H9 (cell line): ENCODE measurements at regions not wholly inside any gene's neighbourhood (a gene's known extent, or its start where the extent isn't known, plus 50 kb on each side); places are given as distances from the start of the nearest gene placed in this dataset.

Source experiments
- DNase-seq: peaks from one replicate; pipeline ENCODE4 v3.0.0-alpha.2; 2017
- H2AFZ ChIP-seq: one replicate; pipeline ENCODE4 v1.6.1; 2013; ENCODE audit warnings: mild to moderate bottlenecking, low read length, control low read depth, moderate library complexity
- H2AK5ac ChIP-seq: 2 replicates; pipeline ENCODE4 v1.6.1; 2013; ENCODE audit warnings: low read length, control low read depth, mixed read lengths; ENCODE audit not compliant: insufficient read length
- H2BK120ac ChIP-seq: one replicate; pipeline ENCODE4 v1.6.1; 2013; ENCODE audit warnings: low read depth, mild to moderate bottlenecking, low read length, control low read depth, inconsistent platforms; ENCODE audit not compliant: poor library complexity, severe bottlenecking
- H2BK12ac ChIP-seq: 2 replicates; pipeline ENCODE4 v1.6.1; 2013; ENCODE audit warnings: low read length, control low read depth, mixed read lengths, low read depth; ENCODE audit not compliant: insufficient read length
- H2BK15ac ChIP-seq: 2 replicates; pipeline ENCODE4 v1.6.1; 2013; ENCODE audit warnings: low read depth, low read length, control low read depth
- H2BK20ac ChIP-seq: one replicate; pipeline ENCODE4 v1.6.1; 2013; ENCODE audit warnings: low read depth, mild to moderate bottlenecking, low read length, control low read depth, inconsistent platforms; ENCODE audit not compliant: poor library complexity, severe bottlenecking
- H2BK5ac ChIP-seq: 2 replicates; pipeline ENCODE4 v1.6.1; 2013; ENCODE audit warnings: low read length, control low read depth, mixed read lengths; ENCODE audit not compliant: insufficient read length
- H3K14ac ChIP-seq: 2 replicates; pipeline ENCODE4 v1.6.1; 2013; ENCODE audit warnings: low read length, control low read depth; ENCODE audit not compliant: insufficient read depth
- H3K18ac ChIP-seq: 2 replicates; pipeline ENCODE4 v1.6.1; 2013; ENCODE audit warnings: low read depth, mild to moderate bottlenecking, mixed read lengths, low read length, control low read depth; ENCODE audit not compliant: insufficient read length
- H3K23ac ChIP-seq: 2 replicates; pipeline ENCODE4 v1.6.1; 2013; ENCODE audit warnings: low read length, control low read depth, mixed read lengths, low read depth; ENCODE audit not compliant: insufficient read length
- H3K23me2 ChIP-seq: 2 replicates; pipeline ENCODE4 v1.6.1; 2013; ENCODE audit warnings: low read depth, mild to moderate bottlenecking, mixed read lengths, low read length, control low read depth; ENCODE audit not compliant: insufficient read length, poor library complexity, severe bottlenecking
- H3K27ac ChIP-seq: 2 replicates; pipeline ENCODE4 v1.5.1; 2013; ENCODE audit warnings: low read length, control low read depth, mixed read lengths, low read depth; ENCODE audit not compliant: insufficient read length
- H3K27me3 ChIP-seq: 2 replicates; pipeline ENCODE4 v1.6.1; 2013; ENCODE audit warnings: low read length, control low read depth, inconsistent platforms; ENCODE audit not compliant: insufficient read depth
- H3K4ac ChIP-seq: 2 replicates; pipeline ENCODE4 v1.6.1; 2013; ENCODE audit warnings: low read depth, mild to moderate bottlenecking, control low read depth, inconsistent platforms, low read length, moderate library complexity
- H3K4me1 ChIP-seq: 2 replicates; pipeline ENCODE4 v1.6.1; 2013; ENCODE audit warnings: low read length, control low read depth, inconsistent platforms; ENCODE audit not compliant: insufficient read depth
- H3K4me2 ChIP-seq: 2 replicates; pipeline ENCODE4 v1.6.1; 2013; ENCODE audit warnings: low read length, control low read depth, mixed read lengths; ENCODE audit not compliant: insufficient read length, insufficient read depth
- H3K56ac ChIP-seq: 2 replicates; pipeline ENCODE4 v1.6.1; 2013; ENCODE audit warnings: low read depth, mild to moderate bottlenecking, mixed read lengths, low read length, control low read depth; ENCODE audit not compliant: insufficient read length
- H3K79me1 ChIP-seq: 2 replicates; pipeline ENCODE4 v1.6.1; 2013; ENCODE audit warnings: low read depth, mild to moderate bottlenecking, moderate library complexity, low read length, control low read depth, inconsistent platforms; ENCODE audit not compliant: insufficient read depth, poor library complexity, severe bottlenecking
- H3K79me2 ChIP-seq: 2 replicates; pipeline ENCODE4 v1.6.1; 2013; ENCODE audit warnings: low read length, control low read depth, inconsistent platforms; ENCODE audit not compliant: insufficient read depth
- H3K9ac ChIP-seq: 2 replicates; pipeline ENCODE4 v1.6.1; 2013; ENCODE audit warnings: low read length, control low read depth, mixed read lengths; ENCODE audit not compliant: insufficient read length; ENCODE audit errors: extremely low read depth
- H3K9me3 ChIP-seq: one replicate; pipeline ENCODE4 v1.6.1; 2013; ENCODE audit warnings: low read depth, low read length, inconsistent platforms; ENCODE audit not compliant: control insufficient read depth
- H3T11ph ChIP-seq: one replicate; pipeline ENCODE4 v1.6.1; 2013; ENCODE audit warnings: mild to moderate bottlenecking, low read length, control low read depth, inconsistent platforms
- H4K20me1 ChIP-seq: one replicate; pipeline ENCODE4 v1.6.1; 2013; ENCODE audit not compliant: control insufficient read depth, insufficient read length, insufficient read depth
- H4K5ac ChIP-seq: 2 replicates; pipeline ENCODE4 v1.6.1; 2013; ENCODE audit warnings: low read depth, mild to moderate bottlenecking, mixed read lengths, low read length, control low read depth; ENCODE audit not compliant: insufficient read length
- H4K8ac ChIP-seq: replicated peaks from 2 replicates; pipeline ENCODE4 v1.6.1; 2013; ENCODE audit warnings: low read length, control low read depth, mixed read lengths, low read depth; ENCODE audit not compliant: insufficient read length
- H4K91ac ChIP-seq: 2 replicates; pipeline ENCODE4 v1.6.1; 2013; ENCODE audit warnings: low read depth, mild to moderate bottlenecking, moderate library complexity, mixed read lengths, low read length, control low read depth; ENCODE audit not compliant: insufficient read length
- H3K27ac Mint-ChIP-seq, 3 experiments: 2 replicates in 2 of 3; 3 replicates in 1 of 3; pipeline ENCODE4 v1.8.0; 2020 to 2021; ENCODE audit warnings: mixed read lengths in 3 of 3, mild to moderate bottlenecking in 1 of 3, moderate library complexity in 1 of 3
- H3K27me3 Mint-ChIP-seq: 2 replicates; pipeline ENCODE4 v1.8.0; 2021; ENCODE audit warnings: low read depth, mild to moderate bottlenecking, moderate library complexity, mixed read lengths
- H3K36me3 Mint-ChIP-seq, 3 experiments: 2 replicates in 2 of 3; 3 replicates in 1 of 3; pipeline ENCODE4 v1.8.0; 2020 to 2021; ENCODE audit warnings: low read depth in 3 of 3, mixed read lengths in 3 of 3; ENCODE audit not compliant: insufficient read depth in 1 of 3
- H3K4me1 Mint-ChIP-seq, 2 experiments: 2 replicates each; pipeline ENCODE4 v1.8.0; 2020; ENCODE audit warnings: mixed read lengths in 2 of 2
- H3K4me3 Mint-ChIP-seq, 2 experiments: 2 replicates in 1 of 2; 3 replicates in 1 of 2; pipeline ENCODE4 v1.8.0; 2020 to 2021; ENCODE audit warnings: mild to moderate bottlenecking in 2 of 2, mixed read lengths in 2 of 2, moderate library complexity in 1 of 2
- H3K9me3 Mint-ChIP-seq, 2 experiments: 2 replicates in 1 of 2; 3 replicates in 1 of 2; pipeline ENCODE4 v1.8.0; 2020; ENCODE audit warnings: mild to moderate bottlenecking in 2 of 2, mixed read lengths in 2 of 2, moderate library complexity in 1 of 2
- WGBS: extraction: QIAGEN DNeasy Blood & Tissue Kit; methylation state at CpG from one replicate; pipeline ENCODE4 v1.1.7; 2013; ENCODE audit warnings: missing lambda C conversion rate, low lambda C conversion rate, mixed read lengths; ENCODE audit not compliant: insufficient read length; ENCODE audit errors: extremely low coverage; 5-methylcytosine and 5-hydroxymethylcytosine counted together
- TF ChIP-seq, protein P1 (sequence below): fragments of 200-600 bp; sonication (generic); conservative IDR thresholded peaks from 3 replicates; pipeline ENCODE4 v1.8.0; 2021; ENCODE audit warnings: antibody characterized with exemption, mild to moderate bottlenecking

DNA sequence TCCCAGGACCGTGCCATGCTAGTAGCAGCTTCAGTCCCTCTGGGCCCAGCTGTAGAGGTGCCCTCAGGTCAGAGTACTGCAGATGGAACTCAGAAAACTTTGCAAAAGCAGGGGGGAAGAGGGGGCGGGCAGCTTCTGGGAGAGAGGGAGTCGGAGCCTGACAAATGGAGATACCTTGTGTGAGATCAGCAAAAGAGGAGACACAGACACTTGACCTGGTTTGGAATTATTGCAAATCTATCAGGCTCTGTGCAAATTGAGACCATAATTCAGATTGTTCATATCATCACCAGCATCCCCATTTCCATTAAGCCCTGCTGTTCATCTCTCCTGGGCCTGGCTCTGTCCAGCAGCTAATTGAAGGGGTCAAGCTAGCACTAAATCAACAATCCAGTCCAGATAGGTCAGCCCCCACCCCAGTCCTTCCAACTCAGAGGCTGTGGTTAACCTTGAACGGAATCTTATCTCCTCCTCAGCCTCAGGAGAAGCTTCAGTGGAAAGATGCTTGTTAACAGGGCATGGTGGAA, 292.6 kb upstream of the PLET1 start:
- Histone ChIP-seq H2BK15ac (no peak overlapping the region), H4K20me1 (no peaks in the 10 kb centered on the region), H3K9me3 (no peaks in the 10 kb centered on the region), H3K56ac (no peak overlapping the region), H3K27me3 (no peaks in the 10 kb centered on the region), H4K8ac (no peak overlapping the region), H3K4me1 (no peaks in the 10 kb centered on the region), H4K91ac (no peak overlapping the region), H2BK20ac (no peak overlapping the region), H2BK12ac (no peak overlapping the region), H3K18ac (no peak overlapping the region), H3K79me1 (no peaks in the 10 kb centered on the region), H3K23me2 (no peaks in the 10 kb centered on the region), H3K14ac (no peak overlapping the region), H4K5ac (no peak overlapping the region), H3K79me2 (no peaks in the 10 kb centered on the region), H2BK120ac (no peak overlapping the region), H2BK5ac (no peak overlapping the region), H3K23ac (no peak overlapping the region), H2AFZ (no peak overlapping the region), H3K27ac (no peak overlapping the region), H3K4me2 (no peak overlapping the region), H2AK5ac (no peak overlapping the region), H3T11ph (no peak overlapping the region), H3K4ac (no peak overlapping the region), H3K9ac (no peak overlapping the region)
- no CpG with 5 or more reads among the region's 4 CpGs for WGBS
- DNase-seq: no peak
- Mint-ChIP-seq H3K9me3 (no peaks in the 10 kb centered on the region), H3K27ac (no peak overlapping the region; a peak in 1 of 7 replicates), H3K27me3 (no peaks in the 10 kb centered on the region), H3K4me1 (peaks cover 4 to 7% of the 10 kb centered on the region in 2 experiments; a peak in 3 of 4 replicates), H3K36me3 (no peaks in the 10 kb centered on the region), H3K4me3 (no peak overlapping the region)
- TF ChIP-seq, protein P1, sequence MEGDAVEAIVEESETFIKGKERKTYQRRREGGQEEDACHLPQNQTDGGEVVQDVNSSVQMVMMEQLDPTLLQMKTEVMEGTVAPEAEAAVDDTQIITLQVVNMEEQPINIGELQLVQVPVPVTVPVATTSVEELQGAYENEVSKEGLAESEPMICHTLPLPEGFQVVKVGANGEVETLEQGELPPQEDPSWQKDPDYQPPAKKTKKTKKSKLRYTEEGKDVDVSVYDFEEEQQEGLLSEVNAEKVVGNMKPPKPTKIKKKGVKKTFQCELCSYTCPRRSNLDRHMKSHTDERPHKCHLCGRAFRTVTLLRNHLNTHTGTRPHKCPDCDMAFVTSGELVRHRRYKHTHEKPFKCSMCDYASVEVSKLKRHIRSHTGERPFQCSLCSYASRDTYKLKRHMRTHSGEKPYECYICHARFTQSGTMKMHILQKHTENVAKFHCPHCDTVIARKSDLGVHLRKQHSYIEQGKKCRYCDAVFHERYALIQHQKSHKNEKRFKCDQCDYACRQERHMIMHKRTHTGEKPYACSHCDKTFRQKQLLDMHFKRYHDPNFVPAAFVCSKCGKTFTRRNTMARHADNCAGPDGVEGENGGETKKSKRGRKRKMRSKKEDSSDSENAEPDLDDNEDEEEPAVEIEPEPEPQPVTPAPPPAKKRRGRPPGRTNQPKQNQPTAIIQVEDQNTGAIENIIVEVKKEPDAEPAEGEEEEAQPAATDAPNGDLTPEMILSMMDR: no peak
